HT-29 (cell line): ENCODE measurements at regions not wholly inside any gene's neighbourhood (a gene's known extent, or its start where the extent isn't known, plus 50 kb on each side); places are given as distances from the start of the nearest gene placed in this dataset.

Experiments
- DNase-seq: peaks from one replicate; pipeline ENCODE4 v3.0.0-alpha.2; 2015; ENCODE audit warnings: low spot score

DNA sequence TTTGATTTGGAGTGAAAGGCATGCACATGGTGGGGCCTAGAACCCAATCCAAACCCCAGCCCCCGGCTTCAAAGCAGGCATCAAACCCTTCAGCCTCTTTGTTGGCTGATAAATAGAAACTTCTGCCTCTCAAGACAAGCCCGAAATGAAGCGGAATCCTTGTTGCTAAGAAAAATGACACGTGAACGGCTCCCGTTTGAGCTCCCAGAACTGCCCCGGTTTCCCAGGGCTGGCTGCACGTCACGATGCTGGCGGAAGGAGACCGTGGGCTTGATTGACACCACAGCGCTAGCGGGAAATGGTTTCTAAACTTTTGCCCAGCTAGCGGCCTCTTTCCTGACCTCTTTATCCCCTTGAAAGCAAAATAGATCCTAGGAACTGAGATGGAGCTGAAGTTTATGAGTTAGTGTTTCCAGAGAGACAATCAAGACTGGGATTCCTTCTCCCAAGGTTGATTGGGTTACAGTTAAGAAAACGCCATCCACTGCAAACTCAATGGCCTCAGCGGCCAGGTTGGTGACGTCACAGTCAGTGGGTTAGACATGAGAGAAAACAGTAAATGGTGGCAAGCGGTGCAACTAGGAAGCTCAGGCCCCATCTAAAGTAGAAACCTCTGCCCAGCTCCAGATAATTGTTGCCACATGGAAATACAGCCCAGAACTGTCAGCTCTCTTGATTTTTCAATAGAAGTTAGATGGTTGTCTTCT, 117.0 kb downstream of the ANKRD60 start:
- DNase-seq = no peak

DNA sequence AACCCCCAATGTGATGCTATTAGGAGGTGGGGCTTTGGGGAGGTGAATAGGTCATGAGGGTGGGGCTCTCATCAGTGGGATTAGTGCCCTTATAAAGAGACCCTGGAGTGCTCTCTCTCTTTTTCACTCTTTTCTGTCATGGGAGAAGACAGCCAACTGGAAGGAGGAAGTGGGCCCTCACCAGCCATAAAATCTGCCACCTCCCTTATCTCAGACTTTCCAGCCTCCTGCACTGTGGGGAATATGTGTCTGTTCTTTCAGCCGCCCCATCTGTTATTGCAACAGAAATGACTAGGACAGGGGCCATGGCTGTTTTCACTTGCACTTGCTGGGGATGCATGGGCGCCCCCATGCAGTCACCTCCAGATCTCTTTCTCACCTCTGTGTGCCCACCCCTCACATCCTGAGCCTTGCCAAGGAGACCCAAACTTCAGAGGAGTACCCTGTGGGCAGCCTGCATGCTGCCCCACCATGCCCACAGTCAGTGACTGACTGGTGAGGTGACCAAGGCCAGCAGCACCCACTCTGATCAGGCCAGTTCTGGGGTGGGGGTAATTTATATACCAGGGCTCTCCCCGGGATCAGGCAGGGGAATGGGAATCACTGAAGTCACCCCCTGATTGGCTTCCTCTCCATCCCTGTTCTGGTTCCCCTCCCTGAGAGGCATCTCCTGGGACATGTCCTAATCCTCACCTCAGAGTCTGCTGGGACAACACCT, 118.4 kb downstream of the ANKRD60 start:
- no peak for DNase-seq

DNA sequence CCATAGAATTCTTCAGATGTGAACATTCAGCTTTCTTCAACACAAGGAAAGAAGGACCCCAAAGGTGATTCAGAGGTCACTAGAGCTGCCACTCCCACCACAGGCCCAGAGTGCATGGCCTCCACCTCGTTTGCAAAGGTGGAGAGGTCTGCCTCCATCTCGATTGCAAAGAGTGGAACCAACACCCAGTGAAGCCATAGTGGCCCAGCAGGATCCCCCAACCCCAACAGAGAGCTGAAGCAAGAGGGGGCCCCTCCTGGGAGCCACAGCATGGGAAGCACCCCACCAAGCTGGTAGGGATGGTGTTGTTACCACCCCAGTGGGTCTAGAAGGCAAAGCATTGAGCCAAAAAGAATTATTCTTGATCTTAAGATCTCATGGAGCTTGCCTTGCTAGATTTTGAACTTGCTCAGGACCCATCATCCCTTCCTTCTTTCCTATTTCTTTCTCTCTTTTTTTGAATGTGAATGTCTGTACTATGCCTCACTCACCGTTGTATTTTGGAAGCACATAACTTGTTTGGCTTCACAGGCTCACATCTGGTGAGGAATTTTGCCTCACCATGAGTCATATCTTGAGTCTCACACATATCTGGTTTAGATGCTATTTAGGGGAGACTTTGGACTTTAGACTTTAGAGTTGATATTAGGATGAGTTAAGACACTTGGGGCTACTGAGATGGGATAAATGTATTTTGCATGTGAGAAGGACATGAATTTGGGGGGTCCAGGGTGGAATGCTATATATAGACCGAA, 119.2 kb downstream of the ANKRD60 start:
- DNase-seq = no peak

DNA sequence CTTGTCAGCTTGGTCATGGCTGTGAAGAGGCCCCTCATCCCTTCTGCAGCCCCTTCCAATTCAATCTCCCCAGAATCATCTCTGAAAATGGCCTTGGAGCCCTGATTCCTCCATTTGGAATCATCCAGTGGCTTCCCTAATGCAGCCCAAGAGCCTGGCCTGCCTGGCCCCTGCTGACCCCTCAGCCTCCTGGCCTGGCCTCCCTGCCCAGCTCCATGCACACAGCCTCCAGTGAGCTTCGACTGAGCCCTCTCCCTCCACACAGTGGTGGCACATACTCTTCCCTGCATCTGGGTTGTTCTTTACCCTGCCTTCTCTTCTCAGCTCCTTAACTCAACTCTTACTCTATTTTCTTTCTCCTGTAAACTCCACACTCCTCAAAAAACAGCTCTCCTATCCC, 120.9 kb downstream of the ANKRD60 start:
- no peak for DNase-seq

DNA sequence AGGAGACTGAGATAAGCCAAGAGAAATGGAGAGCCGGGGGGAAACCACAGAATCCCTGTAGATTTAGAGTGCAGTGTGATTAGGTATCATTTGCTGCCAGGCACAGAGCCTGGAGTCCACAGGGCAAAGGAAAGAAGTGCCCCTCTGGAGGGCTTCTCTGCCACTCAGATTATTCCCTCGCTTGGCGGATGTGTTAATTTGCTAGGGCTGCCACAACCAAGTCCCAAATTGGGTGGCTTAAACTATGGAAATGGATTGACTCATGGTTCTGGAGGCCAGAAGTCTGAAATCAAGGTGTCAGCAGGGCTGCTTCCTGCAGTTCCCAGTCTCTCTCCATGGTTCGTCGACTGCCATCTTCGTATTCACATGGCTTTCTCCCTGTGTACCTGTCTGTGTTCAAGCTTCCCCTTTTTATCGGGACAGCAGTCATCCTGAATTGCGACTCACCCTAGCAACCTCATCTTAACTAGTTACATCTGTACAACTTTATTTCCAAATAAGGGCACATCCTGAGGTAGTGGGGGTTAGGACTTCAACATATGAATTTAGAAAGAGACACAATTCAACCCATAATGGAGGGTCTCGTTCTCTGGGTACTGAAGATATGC, 122.2 kb downstream of the ANKRD60 start:
- DNase-seq = no peak

DNA sequence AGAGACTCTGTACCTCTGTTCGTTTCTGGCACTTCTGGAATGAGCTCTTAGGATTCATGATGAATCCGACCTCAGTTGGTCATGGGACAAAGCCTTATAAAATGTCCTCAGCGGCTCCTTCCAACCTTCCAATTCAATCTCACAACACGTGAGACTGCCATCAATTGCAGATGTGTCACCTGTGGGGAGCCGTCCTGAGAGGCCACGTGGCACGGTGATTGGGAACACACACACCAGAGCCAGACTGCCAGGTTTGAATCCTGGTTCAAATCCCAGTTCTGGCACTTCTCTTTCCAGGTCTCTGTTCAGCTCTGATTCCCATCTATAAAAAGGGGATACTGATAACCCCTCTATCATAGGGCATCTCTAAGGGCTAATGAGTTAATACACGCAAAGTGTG, 124.5 kb downstream of the ANKRD60 start:
- DNase-seq = no peak

DNA sequence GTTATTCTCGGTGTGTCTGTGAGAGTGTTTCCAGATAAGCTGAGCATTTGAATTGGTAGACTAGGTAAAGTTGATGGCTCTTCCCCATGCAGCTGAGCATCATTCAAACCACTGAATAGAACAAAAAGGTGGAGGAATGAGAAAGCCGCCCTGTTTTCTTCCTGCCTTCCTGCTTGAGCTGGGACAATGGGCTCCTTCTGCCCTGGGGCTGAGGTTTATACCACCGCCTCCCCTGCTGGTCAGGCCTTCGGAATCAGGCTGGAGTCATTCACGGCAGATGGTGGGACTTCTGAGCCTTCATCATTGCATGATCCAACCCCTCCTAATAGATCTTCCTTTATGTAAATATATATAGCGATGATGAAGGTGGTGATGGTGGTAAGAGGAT, 124.9 kb downstream of the ANKRD60 start:
- DNase-seq = no peak

DNA sequence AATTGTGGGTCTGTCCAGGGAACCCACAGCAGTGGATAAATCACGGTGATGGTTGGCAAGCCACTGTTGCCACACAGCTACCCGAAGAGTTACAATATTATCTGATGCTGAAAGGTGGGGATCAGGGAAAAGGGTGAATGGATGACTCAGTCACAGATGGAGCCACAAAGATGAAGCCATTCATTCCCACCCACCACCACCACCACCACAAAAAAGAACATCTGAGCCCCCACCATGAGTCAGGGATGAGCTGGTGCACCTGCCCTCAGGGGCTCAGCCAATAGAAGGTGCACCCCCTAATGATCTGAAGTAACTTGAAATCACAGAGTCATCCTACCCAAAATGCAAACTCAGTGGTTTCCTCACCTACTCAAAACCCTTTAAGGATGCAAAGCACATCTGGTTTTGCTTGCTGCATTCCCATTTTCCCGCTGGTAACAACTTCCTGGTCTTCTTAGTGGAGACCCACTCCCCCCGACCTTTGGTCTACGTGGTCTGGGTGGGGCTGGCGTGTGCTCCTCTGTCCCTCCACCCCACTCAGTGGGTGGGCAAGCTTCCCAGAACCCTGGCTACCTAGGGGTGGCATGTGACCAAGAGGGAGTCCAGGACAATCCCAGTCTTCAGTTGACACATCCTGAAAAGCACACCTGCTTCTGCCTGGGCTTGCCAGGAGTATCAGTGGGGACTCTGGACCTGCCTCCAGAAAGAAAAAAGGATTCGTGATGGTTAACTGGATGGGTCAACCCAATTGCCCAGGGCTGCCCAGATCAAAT, 125.5 kb downstream of the ANKRD60 start:
- no peak for DNase-seq

DNA sequence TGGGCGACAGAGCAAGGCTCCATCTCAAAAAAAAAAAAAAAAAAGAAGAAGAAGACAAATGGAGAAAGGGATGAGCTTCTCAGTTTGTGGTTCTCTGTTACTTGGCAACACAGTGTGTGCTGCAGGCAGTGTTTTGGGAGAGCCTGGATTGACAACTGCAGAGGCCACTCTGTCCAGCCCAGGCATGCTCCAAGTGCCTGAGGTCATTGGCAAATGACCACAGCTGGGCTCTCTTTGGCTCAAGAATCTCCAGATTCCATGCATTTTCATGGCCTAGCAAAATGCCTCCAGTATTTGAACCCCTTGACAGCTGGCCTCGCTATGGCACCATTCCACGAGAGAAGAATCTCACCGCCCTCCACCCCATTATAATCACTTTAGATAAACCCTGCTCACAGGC, 126.2 kb downstream of the ANKRD60 start:
- no peak for DNase-seq

DNA sequence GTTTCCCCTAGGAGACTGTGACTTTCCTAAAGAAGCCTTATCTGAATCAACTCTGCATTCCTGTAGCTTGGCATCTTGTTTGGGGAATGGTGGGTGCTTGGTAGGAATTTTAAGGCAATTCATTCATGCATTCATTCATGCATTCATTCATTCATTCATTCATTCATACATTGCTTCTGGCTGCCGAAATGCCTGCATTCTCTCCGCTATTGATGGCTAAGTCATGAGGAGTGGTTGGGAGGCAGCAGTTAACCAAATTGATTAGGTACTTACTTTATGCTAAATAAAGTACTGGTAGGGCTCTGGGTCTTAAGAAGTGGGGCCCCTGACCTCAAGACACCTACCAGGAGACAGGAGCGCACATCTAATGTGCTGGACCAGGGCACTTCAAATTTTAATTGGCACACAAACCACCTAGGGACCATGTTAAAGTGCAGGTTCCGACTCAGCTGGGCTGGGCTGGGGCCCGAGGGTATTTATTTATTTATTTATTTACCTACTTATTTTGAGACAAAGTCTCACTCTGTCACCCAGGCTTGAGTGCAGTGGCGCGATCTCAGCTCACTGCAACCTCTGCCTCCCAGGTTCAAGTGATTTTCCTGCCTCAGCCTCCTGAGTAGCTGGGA, 127.6 kb downstream of the ANKRD60 start:
- no peak for DNase-seq

DNA sequence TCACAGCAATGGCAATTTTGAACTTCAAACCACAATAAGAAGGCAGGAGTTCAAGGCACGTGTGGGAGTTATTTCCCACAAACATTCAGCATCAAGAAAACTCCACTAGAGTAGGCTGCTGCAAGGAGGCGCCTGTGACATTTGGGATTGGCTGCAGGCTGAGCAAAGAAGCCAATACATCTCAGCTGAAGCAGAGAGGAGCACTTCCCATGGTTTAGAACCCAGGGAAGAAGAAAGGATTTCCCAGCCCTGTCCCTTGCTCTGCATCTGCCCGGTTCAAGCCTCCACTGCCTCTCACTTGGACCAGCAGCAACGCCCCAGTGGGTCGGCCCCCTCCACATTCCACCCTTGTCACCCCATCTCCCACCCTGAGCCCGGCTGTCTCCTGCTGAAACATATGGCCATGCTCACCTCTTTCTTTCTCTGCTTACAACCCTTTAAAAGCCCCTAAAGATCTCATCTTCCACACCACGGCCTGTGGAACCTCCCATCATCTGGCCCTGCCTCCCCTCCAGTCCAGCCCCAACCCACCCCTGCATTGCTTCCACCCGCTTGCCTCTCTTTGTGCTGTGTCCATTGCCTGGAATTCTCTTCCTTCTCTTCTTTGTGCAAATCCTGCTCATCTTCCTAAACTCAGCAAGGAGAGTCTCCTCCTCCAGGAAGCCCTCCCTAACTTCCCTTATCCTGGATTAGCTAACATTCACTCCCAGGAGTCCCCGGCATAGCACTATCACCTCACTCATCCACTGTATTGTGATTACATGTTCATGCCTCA, 128.3 kb downstream of the ANKRD60 start:
- no peak for DNase-seq

DNA sequence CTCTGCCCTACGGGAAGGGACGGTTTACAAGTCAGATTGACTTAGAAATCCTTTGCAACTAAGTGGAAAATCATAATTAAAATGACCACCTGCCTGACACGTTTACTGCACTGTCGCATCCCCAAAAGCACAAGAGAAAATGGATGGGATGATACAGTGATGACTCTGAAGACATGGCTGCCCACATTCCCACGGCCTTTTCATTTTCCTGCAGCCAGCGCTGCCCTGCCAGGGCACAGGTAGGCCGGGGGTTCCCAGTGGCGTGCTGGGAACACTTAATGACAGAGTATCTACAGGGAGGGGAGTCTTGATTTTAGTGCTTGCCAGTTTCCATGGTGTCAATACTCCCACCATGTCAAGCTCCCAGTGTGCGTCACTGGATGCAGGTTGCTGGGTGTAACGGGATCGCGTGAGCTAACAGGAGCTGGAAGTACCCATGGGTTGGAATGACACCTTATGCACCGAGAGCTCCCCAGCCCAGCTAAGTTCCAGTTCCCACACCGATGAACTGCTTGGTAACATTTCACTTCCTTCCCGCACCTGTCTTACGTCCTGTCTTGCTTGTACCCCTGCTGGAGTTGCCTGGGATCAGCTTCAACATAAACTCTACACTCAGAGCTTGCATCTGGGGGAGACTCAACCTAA, 129.0 kb downstream of the ANKRD60 start:
- no peak for DNase-seq

DNA sequence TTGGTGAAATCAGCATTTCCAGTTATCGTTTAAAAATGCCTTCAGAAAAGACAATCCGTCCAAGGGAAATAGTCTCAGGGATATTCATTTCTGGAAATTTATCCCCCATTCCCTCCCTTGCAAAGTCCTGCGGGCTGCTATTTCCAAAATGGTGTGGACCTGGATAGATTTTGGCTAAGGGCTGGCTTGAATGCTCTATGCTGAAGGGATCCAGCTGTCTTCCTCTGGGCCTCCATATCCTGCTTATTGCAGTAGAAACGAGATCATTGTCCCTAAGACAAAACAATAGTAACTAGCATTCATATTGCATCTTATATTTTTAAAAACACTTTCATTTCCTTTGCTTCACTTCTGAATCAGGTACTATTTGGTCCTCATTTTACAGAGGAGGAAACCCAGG, 129.9 kb downstream of the ANKRD60 start:
- no peak for DNase-seq

DNA sequence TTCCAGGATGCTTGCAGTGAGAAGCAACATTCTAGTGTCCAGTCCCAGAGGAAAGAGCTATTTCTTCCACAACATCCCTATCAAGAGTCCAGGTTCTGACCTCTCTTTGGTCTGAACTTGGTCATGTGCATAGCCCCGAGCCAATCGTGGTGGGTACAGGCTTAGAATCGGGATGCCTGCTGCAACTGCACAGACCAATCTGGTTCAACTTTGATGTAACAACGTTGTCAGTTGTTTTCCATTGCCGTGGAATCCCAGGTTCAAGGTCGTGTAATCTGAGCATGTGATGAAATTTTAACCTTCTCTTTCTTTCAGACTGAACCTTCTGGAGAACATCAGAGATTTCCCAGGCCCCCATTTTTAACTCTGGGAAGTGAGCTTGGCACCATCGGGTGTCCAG, 130.5 kb downstream of the ANKRD60 start:
- DNase-seq = no peak

DNA sequence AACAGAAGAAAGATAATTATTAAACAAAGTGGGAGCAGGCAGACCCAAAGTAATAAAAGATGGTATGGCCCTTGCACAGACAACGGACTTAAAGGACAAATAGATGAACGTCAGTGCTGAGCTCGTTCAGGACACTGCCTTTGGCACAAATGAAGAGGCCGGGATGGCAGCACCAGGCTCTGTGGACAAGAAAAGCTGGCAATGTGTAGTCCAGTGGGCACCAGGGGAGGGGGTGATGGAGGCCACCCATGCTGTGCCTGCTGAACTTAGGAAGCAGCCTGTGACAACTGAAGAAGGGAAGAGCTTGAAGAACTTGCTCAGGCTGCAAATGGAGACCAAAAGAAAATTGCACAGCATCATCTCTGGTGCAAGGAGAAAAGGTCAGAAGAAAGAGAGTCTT, 131.0 kb downstream of the ANKRD60 start:
- DNase-seq = no peak

DNA sequence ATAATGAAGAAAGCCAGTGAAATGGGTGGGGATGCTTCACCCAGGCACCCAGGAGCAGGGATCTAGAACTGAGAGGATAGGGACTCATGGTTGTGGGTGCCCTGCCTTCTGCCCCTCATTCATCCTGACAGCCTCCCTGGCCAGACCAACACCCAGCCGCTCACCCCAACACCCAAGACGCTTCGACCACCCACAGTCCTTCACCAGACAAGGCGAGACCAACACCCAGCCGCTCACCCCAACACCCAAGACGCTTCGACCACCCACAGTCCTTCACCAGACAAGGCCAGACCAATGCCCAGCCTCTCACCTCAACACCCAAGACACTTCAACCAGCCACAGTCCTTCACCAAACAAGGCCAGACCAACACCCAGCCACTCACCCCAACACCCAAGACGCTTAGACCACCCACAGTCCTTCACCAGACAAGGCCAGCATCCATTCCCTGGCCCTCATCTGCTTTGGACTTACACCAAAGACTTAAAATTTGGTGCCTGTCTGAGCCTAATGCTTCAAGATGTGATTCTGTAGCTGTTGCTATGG, 131.5 kb downstream of the ANKRD60 start:
- no peak for DNase-seq

DNA sequence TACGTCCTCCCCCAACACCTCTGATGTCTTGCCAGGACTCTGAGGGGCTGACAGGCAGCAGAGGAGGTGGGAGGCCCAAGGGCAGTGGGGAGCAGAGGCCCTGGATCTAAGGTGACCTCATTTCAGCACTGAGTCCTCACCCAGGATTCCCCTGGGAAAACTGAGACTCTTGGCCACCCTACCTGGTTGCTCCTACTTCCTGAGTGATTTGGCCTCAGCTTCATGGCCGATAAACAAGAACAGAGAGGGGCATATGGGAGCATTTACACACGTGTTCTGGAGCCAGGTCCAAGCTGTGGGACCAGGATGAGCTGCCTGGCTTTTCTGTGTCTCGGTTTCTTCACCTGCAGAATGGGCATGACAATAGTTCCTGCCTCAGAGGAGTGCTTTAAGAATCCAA, 133.8 kb downstream of the ANKRD60 start:
- DNase-seq = no peak

DNA sequence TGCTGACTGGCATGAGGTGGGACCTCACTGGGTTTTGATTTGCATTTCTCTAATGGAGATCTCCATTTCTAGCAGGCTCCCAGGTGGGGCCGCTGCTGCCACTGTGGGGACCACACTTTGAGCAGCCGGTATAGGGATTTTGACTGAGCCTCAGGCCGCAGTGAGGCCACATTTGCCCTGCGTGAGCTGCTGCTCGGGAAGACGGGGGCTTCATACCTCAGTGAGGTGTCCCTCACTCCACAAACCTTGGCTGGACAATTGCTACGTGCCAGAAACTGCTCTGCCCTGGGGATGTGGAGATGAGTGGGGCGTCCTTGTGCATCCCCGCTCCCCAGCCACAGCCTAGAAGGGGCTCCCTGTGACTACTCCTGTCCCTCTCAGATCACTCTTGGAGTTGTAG, 134.3 kb downstream of the ANKRD60 start:
- DNase-seq = no peak

DNA sequence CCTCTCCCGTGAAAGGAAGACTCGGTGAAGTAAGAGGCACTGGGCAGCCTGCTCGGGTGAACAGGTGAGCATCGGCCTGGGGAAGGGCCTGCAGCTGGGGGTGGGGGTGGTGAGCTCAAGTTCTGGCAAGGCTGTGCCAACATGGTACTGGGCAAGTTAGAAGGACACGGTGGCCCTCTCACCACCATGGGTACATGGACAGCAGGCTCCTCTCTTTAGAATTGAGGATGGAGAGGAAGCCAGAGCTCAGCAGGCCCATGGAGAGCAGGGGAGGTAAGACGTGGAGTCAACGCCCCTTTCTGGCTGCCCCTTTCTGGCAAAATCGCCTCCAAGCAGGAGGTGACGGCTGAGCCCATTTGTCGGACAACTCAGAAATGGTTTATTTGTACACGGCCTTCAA, 135.6 kb downstream of the ANKRD60 start:
- DNase-seq = no peak

DNA sequence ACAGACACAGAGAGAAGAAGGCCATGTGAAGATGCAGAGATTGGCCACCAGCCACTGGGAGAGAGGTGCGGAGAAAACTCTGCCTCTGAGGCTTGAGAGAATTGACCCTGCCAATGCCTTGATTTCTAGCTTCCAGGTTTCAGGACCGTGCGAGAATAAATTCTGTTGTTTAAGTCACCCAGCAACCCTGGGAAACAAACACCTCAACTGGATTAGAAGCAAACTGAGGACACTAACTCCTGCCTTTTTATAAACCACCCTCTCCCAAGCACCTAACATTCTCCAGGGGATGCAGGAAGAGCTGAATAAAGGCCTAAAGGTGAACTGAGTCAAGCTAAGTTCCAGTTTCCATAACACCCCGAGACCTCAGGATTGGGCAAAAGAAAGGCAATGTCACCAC, 136.1 kb downstream of the ANKRD60 start:
- DNase-seq = no peak
